H9 (cell line): ENCODE measurements at regions not wholly inside any gene's neighbourhood (a gene's known extent, or its start where the extent isn't known, plus 50 kb on each side); places are given as distances from the start of the nearest gene placed in this dataset.

Experiments used
- DNase-seq: peaks from one replicate; pipeline ENCODE4 v3.0.0-alpha.2; 2017
- H2AFZ ChIP-seq: one replicate; pipeline ENCODE4 v1.6.1; 2013; ENCODE audit warnings: mild to moderate bottlenecking, low read length, control low read depth, moderate library complexity
- H2AK5ac ChIP-seq: 2 replicates; pipeline ENCODE4 v1.6.1; 2013; ENCODE audit warnings: low read length, control low read depth, mixed read lengths; ENCODE audit not compliant: insufficient read length
- H2BK120ac ChIP-seq: one replicate; pipeline ENCODE4 v1.6.1; 2013; ENCODE audit warnings: low read depth, mild to moderate bottlenecking, low read length, control low read depth, inconsistent platforms; ENCODE audit not compliant: poor library complexity, severe bottlenecking
- H2BK12ac ChIP-seq: 2 replicates; pipeline ENCODE4 v1.6.1; 2013; ENCODE audit warnings: low read length, control low read depth, mixed read lengths, low read depth; ENCODE audit not compliant: insufficient read length
- H2BK15ac ChIP-seq: 2 replicates; pipeline ENCODE4 v1.6.1; 2013; ENCODE audit warnings: low read depth, low read length, control low read depth
- H2BK20ac ChIP-seq: one replicate; pipeline ENCODE4 v1.6.1; 2013; ENCODE audit warnings: low read depth, mild to moderate bottlenecking, low read length, control low read depth, inconsistent platforms; ENCODE audit not compliant: poor library complexity, severe bottlenecking
- H2BK5ac ChIP-seq: 2 replicates; pipeline ENCODE4 v1.6.1; 2013; ENCODE audit warnings: low read length, control low read depth, mixed read lengths; ENCODE audit not compliant: insufficient read length
- H3K14ac ChIP-seq: 2 replicates; pipeline ENCODE4 v1.6.1; 2013; ENCODE audit warnings: low read length, control low read depth; ENCODE audit not compliant: insufficient read depth
- H3K18ac ChIP-seq: 2 replicates; pipeline ENCODE4 v1.6.1; 2013; ENCODE audit warnings: low read depth, mild to moderate bottlenecking, mixed read lengths, low read length, control low read depth; ENCODE audit not compliant: insufficient read length
- H3K23ac ChIP-seq: 2 replicates; pipeline ENCODE4 v1.6.1; 2013; ENCODE audit warnings: low read length, control low read depth, mixed read lengths, low read depth; ENCODE audit not compliant: insufficient read length
- H3K23me2 ChIP-seq: 2 replicates; pipeline ENCODE4 v1.6.1; 2013; ENCODE audit warnings: low read depth, mild to moderate bottlenecking, mixed read lengths, low read length, control low read depth; ENCODE audit not compliant: insufficient read length, poor library complexity, severe bottlenecking
- H3K27ac ChIP-seq: 2 replicates; pipeline ENCODE4 v1.5.1; 2013; ENCODE audit warnings: low read length, control low read depth, mixed read lengths, low read depth; ENCODE audit not compliant: insufficient read length
- H3K27me3 ChIP-seq: 2 replicates; pipeline ENCODE4 v1.6.1; 2013; ENCODE audit warnings: low read length, control low read depth, inconsistent platforms; ENCODE audit not compliant: insufficient read depth
- H3K4ac ChIP-seq: 2 replicates; pipeline ENCODE4 v1.6.1; 2013; ENCODE audit warnings: low read depth, mild to moderate bottlenecking, control low read depth, inconsistent platforms, low read length, moderate library complexity
- H3K4me1 ChIP-seq: 2 replicates; pipeline ENCODE4 v1.6.1; 2013; ENCODE audit warnings: low read length, control low read depth, inconsistent platforms; ENCODE audit not compliant: insufficient read depth
- H3K4me2 ChIP-seq: 2 replicates; pipeline ENCODE4 v1.6.1; 2013; ENCODE audit warnings: low read length, control low read depth, mixed read lengths; ENCODE audit not compliant: insufficient read length, insufficient read depth
- H3K56ac ChIP-seq: 2 replicates; pipeline ENCODE4 v1.6.1; 2013; ENCODE audit warnings: low read depth, mild to moderate bottlenecking, mixed read lengths, low read length, control low read depth; ENCODE audit not compliant: insufficient read length
- H3K79me1 ChIP-seq: 2 replicates; pipeline ENCODE4 v1.6.1; 2013; ENCODE audit warnings: low read depth, mild to moderate bottlenecking, moderate library complexity, low read length, control low read depth, inconsistent platforms; ENCODE audit not compliant: insufficient read depth, poor library complexity, severe bottlenecking
- H3K79me2 ChIP-seq: 2 replicates; pipeline ENCODE4 v1.6.1; 2013; ENCODE audit warnings: low read length, control low read depth, inconsistent platforms; ENCODE audit not compliant: insufficient read depth
- H3K9ac ChIP-seq: 2 replicates; pipeline ENCODE4 v1.6.1; 2013; ENCODE audit warnings: low read length, control low read depth, mixed read lengths; ENCODE audit not compliant: insufficient read length; ENCODE audit errors: extremely low read depth
- H3K9me3 ChIP-seq: one replicate; pipeline ENCODE4 v1.6.1; 2013; ENCODE audit warnings: low read depth, low read length, inconsistent platforms; ENCODE audit not compliant: control insufficient read depth
- H3T11ph ChIP-seq: one replicate; pipeline ENCODE4 v1.6.1; 2013; ENCODE audit warnings: mild to moderate bottlenecking, low read length, control low read depth, inconsistent platforms
- H4K20me1 ChIP-seq: one replicate; pipeline ENCODE4 v1.6.1; 2013; ENCODE audit not compliant: control insufficient read depth, insufficient read length, insufficient read depth
- H4K5ac ChIP-seq: 2 replicates; pipeline ENCODE4 v1.6.1; 2013; ENCODE audit warnings: low read depth, mild to moderate bottlenecking, mixed read lengths, low read length, control low read depth; ENCODE audit not compliant: insufficient read length
- H4K8ac ChIP-seq: replicated peaks from 2 replicates; pipeline ENCODE4 v1.6.1; 2013; ENCODE audit warnings: low read length, control low read depth, mixed read lengths, low read depth; ENCODE audit not compliant: insufficient read length
- H4K91ac ChIP-seq: 2 replicates; pipeline ENCODE4 v1.6.1; 2013; ENCODE audit warnings: low read depth, mild to moderate bottlenecking, moderate library complexity, mixed read lengths, low read length, control low read depth; ENCODE audit not compliant: insufficient read length
- H3K27ac Mint-ChIP-seq, 3 experiments: 2 replicates in 2 of 3; 3 replicates in 1 of 3; pipeline ENCODE4 v1.8.0; 2020 to 2021; ENCODE audit warnings: mixed read lengths in 3 of 3, mild to moderate bottlenecking in 1 of 3, moderate library complexity in 1 of 3
- H3K27me3 Mint-ChIP-seq: 2 replicates; pipeline ENCODE4 v1.8.0; 2021; ENCODE audit warnings: low read depth, mild to moderate bottlenecking, moderate library complexity, mixed read lengths
- H3K36me3 Mint-ChIP-seq, 3 experiments: 2 replicates in 2 of 3; 3 replicates in 1 of 3; pipeline ENCODE4 v1.8.0; 2020 to 2021; ENCODE audit warnings: low read depth in 3 of 3, mixed read lengths in 3 of 3; ENCODE audit not compliant: insufficient read depth in 1 of 3
- H3K4me1 Mint-ChIP-seq, 2 experiments: 2 replicates each; pipeline ENCODE4 v1.8.0; 2020; ENCODE audit warnings: mixed read lengths in 2 of 2
- H3K4me3 Mint-ChIP-seq, 2 experiments: 2 replicates in 1 of 2; 3 replicates in 1 of 2; pipeline ENCODE4 v1.8.0; 2020 to 2021; ENCODE audit warnings: mild to moderate bottlenecking in 2 of 2, mixed read lengths in 2 of 2, moderate library complexity in 1 of 2
- H3K9me3 Mint-ChIP-seq, 2 experiments: 2 replicates in 1 of 2; 3 replicates in 1 of 2; pipeline ENCODE4 v1.8.0; 2020; ENCODE audit warnings: mild to moderate bottlenecking in 2 of 2, mixed read lengths in 2 of 2, moderate library complexity in 1 of 2
- WGBS: extraction: QIAGEN DNeasy Blood & Tissue Kit; methylation state at CpG from one replicate; pipeline ENCODE4 v1.1.7; 2013; ENCODE audit warnings: missing lambda C conversion rate, low lambda C conversion rate, mixed read lengths; ENCODE audit not compliant: insufficient read length; ENCODE audit errors: extremely low coverage; 5-methylcytosine and 5-hydroxymethylcytosine counted together
- TF ChIP-seq, protein P1 (sequence below): fragments of 200-600 bp; sonication (generic); conservative IDR thresholded peaks from 3 replicates; pipeline ENCODE4 v1.8.0; 2021; ENCODE audit warnings: antibody characterized with exemption, mild to moderate bottlenecking

- Histone ChIP-seq H4K20me1 (no peaks in the 10 kb centered on the region), H3T11ph (no peak overlapping the region), H2BK120ac (no peak overlapping the region), H3K9ac (no peak overlapping the region), H3K9me3 (no peaks in the 10 kb centered on the region), H4K8ac (no peak overlapping the region), H2BK12ac (no peak overlapping the region), H3K23ac (no peak overlapping the region), H2BK15ac (no peak overlapping the region), H3K14ac (no peak overlapping the region), H3K79me1 (no peaks in the 10 kb centered on the region), H3K27me3 (no peaks in the 10 kb centered on the region), H3K4me2 (no peak overlapping the region), H3K4ac (no peak overlapping the region), H4K91ac (no peak overlapping the region), H3K27ac (no peak overlapping the region), H2BK20ac (no peak overlapping the region), H4K5ac (no peak overlapping the region), H2BK5ac (no peak overlapping the region), H2AK5ac (no peak overlapping the region), H3K56ac (no peak overlapping the region), H3K18ac (no peak overlapping the region), H3K79me2 (no peaks in the 10 kb centered on the region), H3K23me2 (no peaks in the 10 kb centered on the region), H3K4me1 (no peaks in the 10 kb centered on the region), H2AFZ (no peak overlapping the region)
- Mint-ChIP-seq H3K4me3 (no peak overlapping the region), H3K27me3 (peaks cover 30% of the 10 kb centered on the region), H3K27ac (no peak overlapping the region), H3K36me3 (no peaks in the 10 kb centered on the region; a peak in 1 of 7 replicates), H3K4me1 (no peaks in the 10 kb centered on the region), H3K9me3 (peaks cover 35 to 73% of the 10 kb centered on the region in 2 experiments)
- DNase-seq, result no peak
- WGBS, result no CpG with 5 or more reads among the region's 3 CpGs
- TF ChIP-seq, protein P1, sequence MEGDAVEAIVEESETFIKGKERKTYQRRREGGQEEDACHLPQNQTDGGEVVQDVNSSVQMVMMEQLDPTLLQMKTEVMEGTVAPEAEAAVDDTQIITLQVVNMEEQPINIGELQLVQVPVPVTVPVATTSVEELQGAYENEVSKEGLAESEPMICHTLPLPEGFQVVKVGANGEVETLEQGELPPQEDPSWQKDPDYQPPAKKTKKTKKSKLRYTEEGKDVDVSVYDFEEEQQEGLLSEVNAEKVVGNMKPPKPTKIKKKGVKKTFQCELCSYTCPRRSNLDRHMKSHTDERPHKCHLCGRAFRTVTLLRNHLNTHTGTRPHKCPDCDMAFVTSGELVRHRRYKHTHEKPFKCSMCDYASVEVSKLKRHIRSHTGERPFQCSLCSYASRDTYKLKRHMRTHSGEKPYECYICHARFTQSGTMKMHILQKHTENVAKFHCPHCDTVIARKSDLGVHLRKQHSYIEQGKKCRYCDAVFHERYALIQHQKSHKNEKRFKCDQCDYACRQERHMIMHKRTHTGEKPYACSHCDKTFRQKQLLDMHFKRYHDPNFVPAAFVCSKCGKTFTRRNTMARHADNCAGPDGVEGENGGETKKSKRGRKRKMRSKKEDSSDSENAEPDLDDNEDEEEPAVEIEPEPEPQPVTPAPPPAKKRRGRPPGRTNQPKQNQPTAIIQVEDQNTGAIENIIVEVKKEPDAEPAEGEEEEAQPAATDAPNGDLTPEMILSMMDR, result no peak
Measured at GRCh38 chr3:13966302-13966701, 86.4 kb upstream of the WNT7A start.
